H1 (cell line): ENCODE measurements at regions not wholly inside any gene's neighbourhood (a gene's known extent, or its start where the extent isn't known, plus 50 kb on each side); places are given as distances from the start of the nearest gene placed in this dataset.

Experiments
- CTCF ChIP-seq, 3 experiments: IDR thresholded peaks; 1 replicate in 2 of 3; 2 replicates in 1 of 3; pipeline versions ENCODE4 v1.5.1 to v1.6.1; 2011; ENCODE audit warnings: low read length in 3 of 3, mild to moderate bottlenecking in 3 of 3, inconsistent platforms in 2 of 3, low read depth in 1 of 3, moderate library complexity in 1 of 3; ENCODE audit not compliant: insufficient read depth in 1 of 3; ENCODE audit errors: control extremely low read depth in 1 of 3
- EP300 ChIP-seq, 2 experiments: IDR thresholded peaks; 1 replicate in 1 of 2; 2 replicates in 1 of 2; pipeline ENCODE4 v1.6.1; 2011 to 2012; ENCODE audit warnings: low read depth in 2 of 2, low read length in 2 of 2, mild to moderate bottlenecking in 2 of 2, borderline replicate concordance in 1 of 2, inconsistent platforms in 1 of 2, moderate library complexity in 1 of 2
- EZH2 ChIP-seq: fragments of 200-600 bp; sonication (generic); IDR thresholded peaks from 2 replicates; pipeline ENCODE4 v1.7.1; 2012; ENCODE audit warnings: low read depth, mild to moderate bottlenecking, moderate library complexity, low read length, inconsistent platforms; ENCODE audit not compliant: severe bottlenecking
- GTF2F1 ChIP-seq: IDR thresholded peaks from 2 replicates; pipeline ENCODE4 v1.6.1; 2012; ENCODE audit warnings: low read depth, low read length, improper control_type of control experiment, borderline replicate concordance
- HDAC6 ChIP-seq: IDR thresholded peaks from one replicate; pipeline ENCODE4 v1.7.1; 2012; ENCODE audit warnings: low read depth, mild to moderate bottlenecking, inconsistent platforms, low read length, moderate library complexity
- JUND ChIP-seq: IDR thresholded peaks from 2 replicates; pipeline ENCODE4 v1.6.1; 2011; ENCODE audit warnings: mild to moderate bottlenecking, improper control_type of control experiment, low read length
- KDM1A ChIP-seq: fragments of 200-600, 300-600 bp; sonication (generic); IDR thresholded peaks from 2 replicates; pipeline ENCODE4 v1.7.1; 2016; ENCODE audit warnings: mild to moderate bottlenecking, low read length, borderline replicate concordance
- POLR2A ChIP-seq, 2 experiments: IDR thresholded peaks; 1 replicate in 1 of 2; 2 replicates in 1 of 2; pipeline ENCODE4 v1.6.1; 2011; ENCODE audit warnings: low read depth in 2 of 2, low read length in 2 of 2, mild to moderate bottlenecking in 2 of 2; ENCODE audit errors: control extremely low read depth in 1 of 2
- POLR2AphosphoS5 ChIP-seq: IDR thresholded peaks from 2 replicates; pipeline ENCODE4 v1.6.1; 2011; ENCODE audit warnings: low read depth, low read length
- SUZ12 ChIP-seq: fragments of 200-600 bp; sonication (generic); IDR thresholded peaks from 2 replicates; pipeline ENCODE4 v1.6.1; 2012; ENCODE audit warnings: mild to moderate bottlenecking, inconsistent platforms, low read length, moderate library complexity, mixed read lengths
- ZNF274 ChIP-seq: IDR thresholded peaks from 2 replicates; pipeline ENCODE4 v1.7.0; 2012; ENCODE audit warnings: low read length, borderline replicate concordance; ENCODE audit errors: extremely low read depth

GRCh38 chr10:4260483-4261124, 475.6 kb upstream of the KLF6 start:
- TF ChIP-seq POLR2AphosphoS5 (no peak), CTCF (IDR thresholded peaks at IDR 0.05; ENCODE audit: control extremely low read depth in 1 of 3, insufficient read depth in 1 of 3, low read depth in 1 of 3, low read length in 3 of 3) (no peak), HDAC6 (no peak), SUZ12 (no peak), GTF2F1 (no peak), EZH2 (no peak), ZNF274 (no peak), JUND (no peak), KDM1A (no peak), EP300 (IDR thresholded peaks at IDR 0.05; ENCODE audit: borderline replicate concordance in 1 of 2, low read depth in 2 of 2, low read length in 2 of 2) (no peak), POLR2A (IDR thresholded peaks at IDR 0.05; ENCODE audit: control extremely low read depth in 1 of 2, low read depth in 2 of 2, low read length in 2 of 2) (no peak)
